GM21737 (cell line): ENCODE measurements at regions not wholly inside any gene's neighbourhood (a gene's known extent, or its start where the extent isn't known, plus 50 kb on each side); places are given as distances from the start of the nearest gene placed in this dataset.

Experiments used
- ATAC-seq: cut with Tn5 transposase; IDR thresholded peaks from one replicate; pipeline ENCODE4 v1.9.1; 2021; ENCODE audit warnings: mild to moderate bottlenecking, moderate library complexity; ENCODE audit not compliant: unreplicated experiment

DNA sequence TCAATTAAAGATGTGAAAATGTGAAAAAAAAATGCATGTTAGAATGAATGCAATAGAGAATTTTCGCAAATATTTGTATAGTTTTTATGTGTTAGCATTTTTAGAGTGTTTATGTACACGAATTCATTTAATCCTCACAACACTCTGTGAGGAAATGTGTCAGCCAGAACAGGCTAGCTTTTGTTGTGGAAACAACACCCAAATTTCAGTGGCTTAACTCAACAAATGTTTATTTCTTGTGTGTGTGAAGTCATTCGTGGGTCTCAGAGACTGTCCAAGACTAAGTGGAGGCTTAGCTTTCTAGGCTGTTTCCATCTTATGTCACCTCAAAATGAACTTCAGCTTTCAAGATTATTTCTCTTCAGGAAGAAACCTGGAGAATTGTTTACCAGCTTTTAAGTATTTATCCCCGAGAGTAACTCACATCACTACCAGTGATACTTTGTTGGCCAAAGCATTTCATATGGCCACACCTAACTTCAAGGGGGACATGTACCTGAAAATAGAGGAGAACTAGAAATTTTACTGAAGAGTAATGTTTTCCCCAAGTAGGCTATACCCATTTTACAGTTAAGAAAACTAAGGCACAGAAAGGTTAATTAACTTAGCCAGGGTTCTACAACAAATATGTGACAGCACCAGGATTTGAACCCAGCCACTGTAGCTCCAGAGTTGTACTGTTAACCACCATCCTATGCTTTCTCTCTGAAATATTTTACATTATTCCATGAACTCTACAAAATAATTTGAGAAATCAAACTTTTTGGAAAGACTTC lies 306.1 kb downstream of the QKI start:
- ATAC-seq: no peak

DNA sequence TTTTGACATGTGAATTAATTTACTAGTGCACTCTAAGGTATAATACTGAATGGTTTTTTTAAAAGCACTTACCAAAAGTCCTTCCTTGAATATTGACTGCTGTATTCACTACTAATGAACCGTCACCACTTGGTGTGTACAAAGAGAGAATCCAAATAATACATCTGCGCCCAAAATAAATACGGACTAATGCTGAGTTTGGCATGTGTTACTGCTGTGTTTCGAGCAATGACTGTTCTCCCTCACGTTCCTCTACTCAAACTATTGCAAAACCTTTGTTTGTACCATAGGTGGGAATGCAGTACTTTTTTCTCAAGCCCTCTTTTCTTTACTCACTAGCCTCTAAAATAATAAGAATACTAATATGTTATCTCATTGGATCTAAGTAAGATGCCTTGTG lies 305.5 kb downstream of the QKI start:
- no peak for ATAC-seq

DNA sequence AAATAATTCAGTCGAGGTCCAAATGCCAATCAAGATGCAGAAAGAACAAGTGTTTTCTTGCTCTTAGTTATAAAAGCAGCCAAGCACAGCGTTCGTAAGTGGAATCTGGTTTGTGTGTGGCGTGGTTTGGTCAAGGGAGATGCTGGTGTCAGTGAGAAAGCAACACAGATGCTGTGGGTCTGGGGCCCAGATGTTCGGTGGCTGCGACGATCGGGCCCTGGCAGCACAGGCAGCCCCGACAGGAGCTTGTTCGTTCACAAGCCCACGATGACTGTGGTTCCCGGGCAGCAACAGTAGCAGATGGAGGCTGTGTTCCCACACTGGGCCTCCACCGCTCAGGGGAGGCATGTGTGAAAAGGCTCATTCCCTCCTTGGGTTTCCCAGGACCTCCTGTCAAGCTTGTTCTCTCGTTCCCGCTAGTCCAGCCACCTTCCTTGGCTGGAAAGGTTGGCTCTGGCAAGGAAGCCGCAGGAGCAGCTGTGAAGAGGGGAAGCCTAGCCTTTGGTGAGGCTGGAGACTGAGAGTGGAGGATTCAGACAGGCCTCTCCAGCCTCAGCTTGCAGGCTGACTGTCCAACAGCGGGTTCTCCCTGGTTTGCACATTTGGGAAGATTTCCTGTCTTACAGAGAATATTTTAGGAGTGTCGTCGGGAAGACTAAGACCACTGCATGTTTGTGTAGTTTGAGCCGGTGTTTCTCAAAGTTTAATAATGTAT lies 304.7 kb downstream of the QKI start:
- ATAC-seq: no peak

DNA sequence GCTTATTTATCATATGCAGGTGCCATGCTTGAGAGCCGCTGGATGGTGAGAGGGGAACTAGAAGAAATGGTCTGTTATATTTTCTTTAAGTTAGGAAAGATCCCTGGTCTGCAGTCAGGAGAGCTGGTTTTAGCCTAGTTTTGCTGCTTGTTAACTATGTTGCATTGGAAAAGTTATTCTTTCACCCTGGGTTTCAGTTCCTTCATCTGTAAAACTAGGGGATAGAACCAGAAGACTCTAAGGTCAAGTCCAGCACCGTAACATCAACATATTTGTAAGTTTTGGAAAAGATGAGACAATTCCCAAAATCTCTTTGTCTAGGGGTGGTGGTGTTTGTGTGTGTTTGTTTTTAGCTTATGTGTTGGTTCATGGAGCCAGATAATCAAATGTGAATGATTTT lies 304.0 kb downstream of the QKI start:
- no peak for ATAC-seq

DNA sequence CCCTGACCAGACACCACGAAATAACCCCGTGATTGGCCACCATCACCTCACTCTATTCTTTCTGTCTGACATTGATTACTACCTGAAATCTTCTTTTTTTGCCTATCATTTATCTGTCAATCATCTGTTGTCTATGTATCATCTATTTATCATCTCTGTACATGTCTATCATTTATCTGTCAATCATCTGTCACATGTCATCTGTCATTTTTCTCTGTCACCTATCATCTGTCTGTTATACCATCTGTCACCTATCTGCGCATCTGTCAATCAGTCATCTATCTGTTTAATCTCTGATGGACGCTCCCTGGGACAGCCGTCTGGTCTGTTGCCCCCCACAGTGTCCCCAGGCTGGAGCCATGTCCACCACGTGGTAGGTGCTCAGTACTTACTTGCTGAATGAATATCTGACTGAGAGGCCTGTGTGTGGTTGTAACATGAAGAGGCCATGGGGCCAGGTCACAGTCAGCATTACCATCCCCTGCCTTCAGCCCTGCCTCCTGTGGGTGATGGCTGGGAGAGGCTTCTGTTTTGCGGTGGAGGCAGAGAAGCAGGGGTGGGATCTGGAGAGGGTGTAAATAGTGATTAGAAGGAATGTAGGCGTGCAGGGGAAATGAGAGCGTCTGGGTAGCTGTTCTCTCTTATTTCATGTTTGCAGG lies 302.7 kb downstream of the QKI start:
- no peak for ATAC-seq

DNA sequence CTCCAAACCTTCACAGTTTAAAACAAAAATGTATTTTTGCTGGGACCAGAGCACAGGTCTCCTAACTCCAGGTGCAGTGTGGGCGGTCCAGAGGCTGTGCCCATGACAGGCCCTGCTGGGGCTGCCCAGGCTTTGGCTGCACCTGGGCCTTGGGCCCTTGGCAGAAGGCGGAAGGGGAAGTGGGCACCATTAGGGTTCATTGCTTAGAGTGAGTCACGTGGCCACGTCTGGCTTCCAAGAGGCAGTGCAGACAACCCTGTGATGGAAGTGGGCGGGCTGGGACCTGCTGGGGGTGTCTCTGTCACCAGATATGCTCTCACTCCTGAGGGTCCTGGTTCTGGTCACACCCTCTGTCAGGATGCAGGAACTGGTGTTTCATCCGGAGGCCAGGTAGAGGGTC lies 302.2 kb downstream of the QKI start:
- no peak for ATAC-seq

DNA sequence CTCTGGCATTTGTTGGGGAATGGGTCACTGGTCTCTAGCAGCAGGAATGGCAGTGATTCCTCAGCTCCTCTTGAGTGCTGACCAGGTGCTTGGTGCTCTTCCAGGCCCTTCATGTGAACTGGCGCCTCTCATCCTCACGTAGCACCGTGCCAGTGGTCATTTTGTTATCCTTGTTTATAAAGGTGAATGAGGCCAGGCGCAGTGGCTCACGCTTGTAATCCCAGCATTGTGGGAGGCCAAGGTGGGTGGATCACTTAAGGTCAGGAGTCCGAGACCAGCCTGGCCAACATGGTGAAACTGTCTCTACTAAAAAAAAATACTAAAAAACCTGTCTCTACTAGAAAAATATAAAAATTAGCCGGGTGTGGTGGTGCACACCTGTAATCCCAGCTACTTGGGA lies 301.3 kb downstream of the QKI start:
- ATAC-seq: no peak

DNA sequence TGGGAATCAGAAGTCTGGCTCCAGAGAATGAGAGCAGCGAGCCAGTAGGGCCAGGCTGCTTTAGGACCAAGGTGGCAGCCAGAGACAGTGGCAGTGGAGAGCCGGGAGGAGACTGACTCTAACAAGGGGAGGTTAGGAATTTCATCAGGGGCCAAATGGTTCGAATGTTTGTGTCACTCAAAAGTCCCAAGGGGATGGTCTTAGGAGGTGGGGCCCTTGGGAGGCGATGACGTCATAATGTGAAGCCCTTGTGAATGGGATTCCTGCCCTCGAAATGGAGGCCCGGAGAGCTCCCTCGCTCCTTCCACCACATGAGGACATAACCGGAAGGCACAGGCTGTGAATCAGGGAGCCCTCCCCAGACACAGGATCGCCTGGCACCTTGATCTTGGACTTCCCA lies 299.7 kb downstream of the QKI start:
- ATAC-seq: no peak

DNA sequence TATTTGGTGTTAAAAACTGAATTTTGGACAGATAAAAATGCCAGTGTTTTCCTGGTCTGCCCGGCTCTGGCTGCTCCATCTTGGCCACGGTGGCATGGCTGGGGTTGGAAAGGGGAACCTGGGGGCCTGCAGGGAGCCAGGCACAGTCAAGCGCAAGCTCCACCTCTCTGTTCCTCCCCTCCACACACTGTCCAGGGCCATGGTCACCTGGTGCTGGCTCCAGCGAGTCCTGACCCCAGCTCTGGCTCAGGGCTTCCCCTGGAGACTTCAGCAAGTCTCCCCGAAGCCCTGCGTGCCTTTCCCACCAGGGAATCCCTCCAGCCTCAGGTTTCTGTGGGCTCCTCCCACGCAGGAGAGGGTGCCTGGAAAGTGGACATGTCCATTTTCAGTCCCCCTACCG lies 298.5 kb downstream of the QKI start:
- ATAC-seq: no peak

DNA sequence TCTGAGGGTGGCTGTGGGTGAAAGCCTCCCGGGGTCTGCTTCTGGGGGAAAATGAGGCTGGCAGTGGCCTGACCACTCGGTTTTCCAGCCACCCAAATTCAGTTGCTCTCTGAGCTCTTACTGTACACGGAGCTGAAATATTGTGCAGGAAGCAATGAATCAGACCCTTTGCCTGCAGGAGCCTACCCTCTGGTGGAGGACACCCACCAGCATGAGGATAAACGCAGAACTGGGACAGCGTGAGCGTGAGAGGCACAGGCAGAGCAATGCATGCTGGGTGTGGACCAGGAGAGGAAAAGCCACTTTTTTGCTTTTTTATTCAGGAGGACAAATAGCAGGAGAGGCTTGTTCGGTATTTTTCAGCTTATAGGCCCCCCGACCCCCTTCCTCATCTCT lies 298.0 kb downstream of the QKI start:
- no peak for ATAC-seq

DNA sequence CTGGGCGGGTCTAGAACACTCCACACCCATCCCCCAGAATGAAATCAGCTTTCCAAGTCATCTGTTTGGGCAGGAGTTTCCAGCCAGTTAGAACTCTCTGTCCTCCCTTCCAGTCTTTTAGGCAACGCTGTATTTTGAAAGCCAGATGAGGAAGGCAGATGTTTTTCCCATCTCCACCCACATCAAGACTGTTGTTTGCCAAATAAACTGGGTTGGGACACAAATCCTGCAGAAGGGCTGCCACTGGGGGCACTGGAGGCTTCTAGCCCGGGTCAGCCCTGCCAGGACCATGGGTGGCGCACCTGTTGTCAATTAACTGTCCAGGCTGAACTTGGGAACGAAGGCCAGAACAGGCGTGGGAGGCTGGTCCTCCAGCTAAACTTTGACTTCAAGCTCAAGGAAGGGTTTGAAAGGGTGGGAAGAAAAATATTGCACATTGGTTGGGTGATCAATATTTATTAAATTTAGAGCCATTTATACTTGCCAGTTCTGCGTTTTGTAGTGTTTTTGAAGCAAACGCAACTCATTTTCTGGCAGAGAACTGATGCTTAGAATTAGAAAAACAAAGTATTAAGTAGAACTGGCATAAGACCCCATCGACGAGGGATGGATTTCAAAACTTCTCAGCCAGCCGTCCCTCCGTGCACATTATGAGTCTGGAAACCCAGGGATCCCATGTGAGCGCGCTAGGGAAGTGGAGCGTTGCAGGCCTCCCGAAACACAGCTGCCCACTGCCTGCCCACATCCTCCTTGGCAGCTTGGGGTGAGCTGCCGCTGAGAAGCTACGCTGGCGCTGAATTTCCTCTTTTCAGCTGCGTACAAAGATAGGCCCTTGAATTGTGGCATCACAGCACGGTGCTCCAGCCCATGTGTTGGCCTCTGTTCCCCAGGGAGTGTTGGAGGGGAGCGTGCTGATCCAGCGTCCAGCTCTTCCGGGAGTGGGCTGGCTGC lies 297.4 kb downstream of the QKI start:
- peak; percentile 59 for ATAC-seq

DNA sequence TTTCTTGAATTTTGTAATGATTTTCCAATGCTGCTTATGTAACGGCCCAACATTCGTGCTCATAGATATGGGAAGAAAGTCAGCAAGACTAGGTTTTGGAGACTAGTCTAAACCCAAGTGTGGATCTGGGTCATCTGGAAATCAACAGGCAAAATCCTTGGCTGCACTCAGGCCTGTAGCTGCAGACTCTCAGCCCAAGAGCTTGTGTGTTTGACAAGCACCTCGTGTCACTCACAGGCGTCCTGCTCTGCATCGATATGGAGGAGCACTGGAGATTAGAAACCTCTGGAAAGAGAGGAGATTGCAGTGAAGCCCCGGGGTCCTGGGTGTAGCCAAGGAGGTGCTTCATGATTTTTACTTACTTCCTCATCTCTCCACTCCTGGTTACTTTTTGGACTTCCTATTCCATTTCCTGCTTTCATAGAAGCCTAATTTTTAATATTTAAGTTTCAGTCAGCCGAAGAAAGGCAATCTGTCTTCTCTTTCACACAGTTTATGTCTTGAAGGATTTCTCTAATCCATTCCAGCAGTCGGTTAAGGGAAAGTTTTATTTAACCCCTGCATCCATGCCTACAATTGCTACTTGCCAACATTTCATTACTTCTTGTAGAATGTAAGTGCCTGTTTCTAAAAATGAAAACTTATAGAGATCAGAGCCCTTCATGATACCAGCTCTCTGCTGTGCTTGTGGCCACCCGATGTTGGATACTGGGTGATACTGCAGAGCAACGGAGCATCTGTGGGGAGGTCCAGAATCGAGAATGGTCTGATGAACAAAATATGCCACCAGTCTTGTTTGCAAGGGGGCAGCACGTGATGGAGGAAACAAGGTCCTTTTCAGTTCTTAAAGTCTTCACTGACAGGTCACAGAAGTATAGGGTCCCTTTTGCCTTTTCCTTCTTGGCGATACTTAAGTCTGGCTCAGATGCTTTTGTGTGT lies 296.3 kb downstream of the QKI start:
- ATAC-seq: no peak

DNA sequence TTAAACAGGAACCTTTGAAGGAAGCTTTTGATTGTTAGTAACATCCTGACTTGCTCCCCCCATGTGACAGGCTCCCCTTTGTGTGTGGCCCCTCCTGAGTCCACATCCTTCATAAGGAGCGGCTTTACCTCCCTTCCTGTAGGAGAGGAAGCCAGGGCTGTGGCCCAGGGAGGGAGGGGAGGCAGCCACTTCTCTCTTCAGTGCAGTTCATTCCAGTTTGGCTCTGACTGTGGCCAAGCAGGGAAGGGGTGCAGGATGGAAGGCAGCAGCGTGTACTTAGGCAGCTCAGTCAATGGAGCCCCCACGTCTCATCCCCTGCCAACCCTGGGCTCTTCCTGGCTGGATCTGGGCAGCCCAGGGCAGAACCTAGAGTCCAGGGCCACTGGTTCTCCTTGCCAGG lies 295.2 kb downstream of the QKI start:
- ATAC-seq: no peak

DNA sequence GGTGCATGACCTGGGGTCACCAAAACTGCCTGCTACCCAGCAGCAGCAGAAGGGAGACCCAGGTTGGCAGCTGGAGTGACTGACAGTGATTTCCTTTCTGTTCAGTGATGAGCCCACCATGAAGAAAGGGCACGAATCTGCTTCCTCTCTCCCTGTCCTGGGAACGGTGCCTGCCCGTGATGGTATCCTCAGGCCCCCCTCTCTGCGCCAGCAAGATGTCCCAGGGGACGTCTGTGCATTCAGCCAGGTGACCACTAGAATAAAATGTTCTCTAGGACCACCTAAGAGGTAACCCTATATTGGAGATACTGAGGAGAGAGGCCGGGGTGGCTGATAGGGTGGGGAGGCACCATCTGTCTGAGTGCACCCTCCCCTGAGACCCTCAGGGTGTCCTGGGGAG lies 294.7 kb downstream of the QKI start:
- no peak for ATAC-seq

DNA sequence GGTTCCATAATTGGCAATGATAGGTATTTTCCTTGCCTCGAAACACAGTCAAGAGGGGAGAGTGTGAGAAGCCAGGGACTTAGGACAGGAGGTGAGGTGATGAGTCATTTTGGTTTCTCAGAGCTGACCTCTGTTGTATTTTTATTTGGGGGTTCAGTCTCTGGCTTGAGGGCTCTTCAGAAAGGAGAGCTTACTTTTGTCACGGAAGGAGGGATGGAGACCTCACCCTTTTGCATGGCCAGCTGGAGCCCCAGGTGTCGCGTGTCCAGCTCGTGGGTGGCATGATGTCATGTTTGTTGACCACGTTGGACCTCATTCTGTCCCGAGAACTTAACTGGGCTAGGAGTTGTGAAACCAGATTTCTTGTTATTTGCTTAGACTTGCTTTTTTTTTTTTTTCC lies 293.9 kb downstream of the QKI start:
- ATAC-seq: peak; percentile 48

DNA sequence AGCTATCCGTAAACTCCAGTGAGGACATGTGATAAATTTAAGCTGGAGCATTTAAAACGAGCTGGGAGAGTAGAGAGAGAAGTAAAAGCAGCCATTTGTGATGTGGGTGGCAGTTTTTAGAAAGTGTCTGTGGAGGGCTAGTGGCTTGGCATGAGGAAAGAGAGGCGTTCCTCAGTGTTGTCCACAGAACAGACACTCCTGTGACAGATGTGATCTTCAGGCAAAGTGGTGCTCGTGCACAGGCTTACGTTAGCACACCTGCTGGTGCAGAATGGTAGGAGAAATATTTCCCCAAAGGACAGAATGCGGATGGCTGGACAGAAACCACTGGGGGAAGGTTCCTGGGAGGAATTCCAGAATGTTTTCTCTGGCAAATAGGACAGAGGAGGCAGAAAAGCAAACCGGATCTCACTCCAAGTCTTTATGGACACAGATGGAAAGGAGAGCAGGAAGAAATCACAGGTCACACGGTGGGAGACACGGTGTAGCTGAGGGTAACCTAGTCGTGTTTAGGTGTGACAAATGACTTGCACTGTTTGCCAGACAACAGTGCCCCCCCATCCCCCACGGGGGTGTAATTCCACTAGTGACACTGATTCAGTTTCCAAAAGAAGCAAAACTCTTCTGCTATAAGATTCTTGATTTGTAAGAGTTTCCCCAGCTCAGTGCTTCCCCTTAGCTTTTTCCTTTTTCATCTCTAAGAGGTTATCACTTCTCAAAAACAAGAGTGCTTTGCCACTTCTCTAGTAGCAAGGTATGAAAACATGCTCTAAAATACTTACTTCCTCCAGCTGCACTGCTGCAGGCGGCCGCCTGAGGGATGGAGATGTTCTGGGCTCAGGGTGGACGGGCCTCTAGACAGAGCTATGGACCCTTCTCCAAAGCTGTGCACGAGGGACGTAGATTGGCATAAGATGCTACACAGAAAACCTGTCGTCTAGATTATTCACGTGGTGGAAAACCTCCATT lies 293.2 kb downstream of the QKI start:
- ATAC-seq: peak; percentile 44

DNA sequence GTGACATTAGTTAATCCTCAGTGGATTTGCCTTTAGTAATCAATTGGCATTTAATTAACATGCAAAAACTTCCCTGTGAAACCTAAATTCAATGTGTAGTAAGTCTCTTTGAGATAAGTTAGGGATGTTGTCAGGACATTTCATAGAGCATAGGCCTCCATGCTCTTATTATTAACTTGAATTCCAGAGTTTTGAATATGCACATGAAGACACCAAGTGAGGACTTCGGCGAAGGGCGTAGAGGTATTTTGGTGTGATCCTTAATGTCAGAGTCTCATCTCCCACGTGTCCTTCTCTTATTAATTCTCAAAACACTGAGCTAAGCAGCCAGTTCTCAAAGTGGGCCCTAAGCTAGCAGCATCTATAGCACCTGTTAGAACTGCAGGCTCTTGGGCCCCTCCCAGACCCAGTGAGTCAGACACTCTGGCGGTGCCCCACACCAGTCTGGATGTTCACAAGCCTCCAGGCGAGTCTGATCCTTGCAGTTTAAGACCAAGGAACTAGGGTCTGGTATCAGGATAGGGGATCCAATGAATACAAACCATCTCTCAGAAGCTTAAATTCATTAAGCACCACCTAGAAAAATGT lies 292.1 kb downstream of the QKI start:
- no peak for ATAC-seq

DNA sequence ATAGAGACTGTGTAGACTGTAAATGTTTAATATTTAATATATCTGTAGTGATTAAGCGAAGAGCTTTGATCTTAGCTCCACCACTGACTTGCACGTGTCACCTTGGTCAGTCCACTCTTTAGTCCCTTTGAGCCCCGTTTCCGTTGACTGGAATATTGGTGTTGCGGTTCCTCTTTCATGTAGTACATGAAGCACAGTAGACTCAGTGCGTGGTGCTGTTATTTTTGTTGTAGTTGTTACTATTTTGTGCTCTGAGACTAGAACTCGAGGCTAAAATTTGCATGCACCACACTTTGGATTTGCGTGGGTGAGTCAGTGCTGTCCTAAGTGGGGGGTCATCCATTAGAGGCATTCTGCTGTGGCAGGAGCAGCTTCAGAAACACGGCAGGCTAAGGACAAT lies 291.4 kb downstream of the QKI start:
- peak; percentile 47 for ATAC-seq
